SK-N-SH treated with all-trans-retinoic acid at 6 μM for 48 hours (cell line): ENCODE measurements at regions not wholly inside any gene's neighbourhood (a gene's known extent, or its start where the extent isn't known, plus 50 kb on each side); places are given as distances from the start of the nearest gene placed in this dataset.
A peak's percentile ranks its signal among the peaks of the same experiment; 100 is the strongest.

ENCODE experiments used
- ATAC-seq: fragments of 200-7000 bp; cut with Tn5 transposase; 3 replicates; pipeline ENCODE4 v1.9.1; 2020; ENCODE audit warnings: mild to moderate bottlenecking, moderate library complexity
- ARNTL ChIP-seq: fragments of 450-650 bp; formaldehyde crosslinking; IDR thresholded peaks from 2 replicates; pipeline ENCODE4 v1.5.0; 2020; ENCODE audit warnings: low read depth, mild to moderate bottlenecking, moderate library complexity, borderline replicate concordance
- BACH2 ChIP-seq: fragments of 250-450 bp; sonication (Bioruptor Pico); IDR thresholded peaks from 2 replicates; pipeline ENCODE4 v1.9.0; 2021; ENCODE audit warnings: mild to moderate bottlenecking, borderline replicate concordance
- CSDC2 ChIP-seq: fragments of 250-450 bp; sonication (Bioruptor Pico); IDR thresholded peaks from 2 replicates; pipeline ENCODE4 v1.5.0; 2020; ENCODE audit warnings: mild to moderate bottlenecking, moderate library complexity
- ESRRG ChIP-seq: fragments of 250-450 bp; sonication (Bioruptor Pico); IDR thresholded peaks from 2 replicates; pipeline ENCODE4 v1.6.1; 2021; ENCODE audit warnings: mild to moderate bottlenecking
- GLIS3 ChIP-seq: fragments of 250-450 bp; sonication (Bioruptor Pico); IDR thresholded peaks from 2 replicates; pipeline ENCODE4 v1.5.0; 2020; ENCODE audit warnings: mild to moderate bottlenecking, moderate library complexity
- ISL1 ChIP-seq: fragments of 250-450 bp; sonication (Bioruptor Pico); IDR thresholded peaks from 2 replicates; pipeline ENCODE4 v2.1.2; 2022; ENCODE audit warnings: mild to moderate bottlenecking, moderate library complexity
- OSR1 ChIP-seq: fragments of 250-450 bp; sonication (Bioruptor Pico); IDR thresholded peaks from 2 replicates; pipeline ENCODE4 v1.8.0; 2022; ENCODE audit warnings: moderate library complexity, mild to moderate bottlenecking, inconsistent platforms
- PPARA ChIP-seq: fragments of 250-450 bp; sonication (Bioruptor Pico); IDR thresholded peaks from 2 replicates; pipeline ENCODE4 v1.5.0; 2020; ENCODE audit warnings: mild to moderate bottlenecking, borderline replicate concordance
- RARB ChIP-seq: fragments of 250-450 bp; sonication (Bioruptor Pico); IDR thresholded peaks from 2 replicates; pipeline ENCODE4 v1.8.0; 2021; ENCODE audit warnings: mild to moderate bottlenecking, moderate library complexity
- SNAI2 ChIP-seq: fragments of 250-450 bp; sonication (Bioruptor Pico); IDR thresholded peaks from 2 replicates; pipeline ENCODE4 v1.5.0; 2020; ENCODE audit warnings: mild to moderate bottlenecking, moderate library complexity
- TCF4 ChIP-seq: fragments of 250-450 bp; sonication (Bioruptor Pico); IDR thresholded peaks from 2 replicates; pipeline ENCODE4 v1.8.0; 2021; ENCODE audit warnings: mild to moderate bottlenecking, moderate library complexity, borderline replicate concordance
- TOX ChIP-seq: fragments of 250-450 bp; sonication (Bioruptor Pico); IDR thresholded peaks from 2 replicates; pipeline ENCODE4 v1.8.0; 2021; ENCODE audit warnings: mild to moderate bottlenecking, moderate library complexity, borderline replicate concordance
- ZC3H10 ChIP-seq: fragments of 250-450 bp; sonication (Bioruptor Pico); IDR thresholded peaks from 2 replicates; pipeline ENCODE4 v1.5.1; 2021; ENCODE audit warnings: mild to moderate bottlenecking, moderate library complexity
- ZFP3 ChIP-seq: fragments of 250-450 bp; sonication (Bioruptor Pico); IDR thresholded peaks from 2 replicates; pipeline ENCODE4 v1.5.0; 2020; ENCODE audit warnings: mild to moderate bottlenecking, moderate library complexity
- ZFP30 ChIP-seq: fragments of 450-650 bp; formaldehyde crosslinking; IDR thresholded peaks from 2 replicates; pipeline ENCODE4 v1.5.0; 2022; ENCODE audit warnings: mild to moderate bottlenecking, moderate library complexity
- ZNF565 ChIP-seq: fragments of 450-650 bp; formaldehyde crosslinking; conservative IDR thresholded peaks from 2 replicates; pipeline ENCODE4 v1.5.0; 2020; ENCODE audit warnings: low read depth, mild to moderate bottlenecking, moderate library complexity
- ZNF70 ChIP-seq: fragments of 450-650 bp; formaldehyde crosslinking; IDR thresholded peaks from 2 replicates; pipeline ENCODE4 v1.5.0; 2020; ENCODE audit warnings: mild to moderate bottlenecking, moderate library complexity
- ZNF8 ChIP-seq: fragments of 450-650 bp; formaldehyde crosslinking; IDR thresholded peaks from 2 replicates; pipeline ENCODE4 v1.5.0; 2020; ENCODE audit warnings: mild to moderate bottlenecking, moderate library complexity
- TF ChIP-seq, protein P1 (sequence below): fragments of 250-450 bp; sonication (Bioruptor Pico); IDR thresholded peaks from 2 replicates; pipeline ENCODE4 v1.5.0; 2020; ENCODE audit warnings: mild to moderate bottlenecking, moderate library complexity
- TF ChIP-seq, protein P2 (sequence below): fragments of 250-450 bp; sonication (Bioruptor Pico); IDR thresholded peaks from 2 replicates; pipeline ENCODE4 v1.8.0; 2021; ENCODE audit warnings: low read depth, mild to moderate bottlenecking, moderate library complexity, borderline replicate concordance
- TF ChIP-seq, protein P3 (sequence below): fragments of 250-450 bp; sonication (Bioruptor Pico); IDR thresholded peaks from 2 replicates; pipeline ENCODE4 v1.5.1; 2021; ENCODE audit warnings: mild to moderate bottlenecking, moderate library complexity
- TF ChIP-seq, protein P4 (sequence below): fragments of 250-450 bp; sonication (Bioruptor Pico); IDR thresholded peaks from 2 replicates; pipeline ENCODE4 v1.8.0; 2020; ENCODE audit warnings: mild to moderate bottlenecking, moderate library complexity, borderline replicate concordance

DNA sequence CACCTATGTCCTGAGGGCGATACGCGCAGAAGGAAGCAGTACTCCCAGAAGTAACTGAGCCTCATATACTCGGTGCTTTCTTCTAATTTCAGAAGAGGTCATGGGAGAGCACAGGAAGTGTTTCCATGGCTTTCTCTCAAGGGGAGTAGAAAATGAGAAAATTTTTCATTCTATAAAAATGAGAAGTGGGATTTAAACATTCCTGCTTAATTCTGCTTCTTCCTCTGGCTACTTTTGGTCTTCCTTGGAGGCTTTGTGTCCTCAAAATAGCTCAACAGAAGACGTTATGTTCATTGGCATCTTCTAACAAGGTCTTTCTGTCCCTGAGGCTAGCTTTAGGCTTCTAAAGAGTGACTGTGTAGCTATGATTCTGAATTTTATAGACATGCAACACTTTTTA is 497.0 kb downstream of the TDRD15 start (continued):
- TF ChIP-seq, protein P1, sequence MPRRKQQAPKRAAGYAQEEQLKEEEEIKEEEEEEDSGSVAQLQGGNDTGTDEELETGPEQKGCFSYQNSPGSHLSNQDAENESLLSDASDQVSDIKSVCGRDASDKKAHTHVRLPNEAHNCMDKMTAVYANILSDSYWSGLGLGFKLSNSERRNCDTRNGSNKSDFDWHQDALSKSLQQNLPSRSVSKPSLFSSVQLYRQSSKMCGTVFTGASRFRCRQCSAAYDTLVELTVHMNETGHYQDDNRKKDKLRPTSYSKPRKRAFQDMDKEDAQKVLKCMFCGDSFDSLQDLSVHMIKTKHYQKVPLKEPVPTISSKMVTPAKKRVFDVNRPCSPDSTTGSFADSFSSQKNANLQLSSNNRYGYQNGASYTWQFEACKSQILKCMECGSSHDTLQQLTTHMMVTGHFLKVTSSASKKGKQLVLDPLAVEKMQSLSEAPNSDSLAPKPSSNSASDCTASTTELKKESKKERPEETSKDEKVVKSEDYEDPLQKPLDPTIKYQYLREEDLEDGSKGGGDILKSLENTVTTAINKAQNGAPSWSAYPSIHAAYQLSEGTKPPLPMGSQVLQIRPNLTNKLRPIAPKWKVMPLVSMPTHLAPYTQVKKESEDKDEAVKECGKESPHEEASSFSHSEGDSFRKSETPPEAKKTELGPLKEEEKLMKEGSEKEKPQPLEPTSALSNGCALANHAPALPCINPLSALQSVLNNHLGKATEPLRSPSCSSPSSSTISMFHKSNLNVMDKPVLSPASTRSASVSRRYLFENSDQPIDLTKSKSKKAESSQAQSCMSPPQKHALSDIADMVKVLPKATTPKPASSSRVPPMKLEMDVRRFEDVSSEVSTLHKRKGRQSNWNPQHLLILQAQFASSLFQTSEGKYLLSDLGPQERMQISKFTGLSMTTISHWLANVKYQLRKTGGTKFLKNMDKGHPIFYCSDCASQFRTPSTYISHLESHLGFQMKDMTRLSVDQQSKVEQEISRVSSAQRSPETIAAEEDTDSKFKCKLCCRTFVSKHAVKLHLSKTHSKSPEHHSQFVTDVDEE (CRISPR knock-in tag), result no peak
- no peak for TF ChIP-seq TOX (CRISPR knock-in tag)

DNA sequence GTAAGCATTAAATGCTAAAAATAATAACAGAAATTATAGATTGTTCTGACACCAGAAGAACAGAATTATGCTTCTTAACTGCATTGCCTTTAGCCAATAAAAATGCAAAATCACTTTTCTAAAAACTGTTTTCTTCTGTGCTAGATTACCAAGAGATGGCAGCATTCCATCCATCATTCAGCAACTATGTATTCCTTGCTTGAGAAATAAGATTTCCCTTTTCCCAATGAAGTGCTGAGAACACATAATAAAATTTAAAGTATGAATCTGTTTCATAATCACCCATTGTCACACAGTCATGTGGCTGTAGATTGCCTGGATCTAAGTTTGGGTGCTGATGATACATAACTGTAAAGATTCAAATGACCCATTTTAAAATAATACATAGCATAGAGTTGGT is 504.2 kb downstream of the TDRD15 start:
- no peak for ATAC-seq
- TF ChIP-seq GLIS3 (CRISPR knock-in tag) (no peak), ZC3H10 (no peak), ISL1 (CRISPR knock-in tag) (no peak), CSDC2 (no peak), BACH2 (CRISPR knock-in tag) (no peak), ZFP30 (CRISPR knock-in tag) (no peak)
- TF ChIP-seq, protein P2, sequence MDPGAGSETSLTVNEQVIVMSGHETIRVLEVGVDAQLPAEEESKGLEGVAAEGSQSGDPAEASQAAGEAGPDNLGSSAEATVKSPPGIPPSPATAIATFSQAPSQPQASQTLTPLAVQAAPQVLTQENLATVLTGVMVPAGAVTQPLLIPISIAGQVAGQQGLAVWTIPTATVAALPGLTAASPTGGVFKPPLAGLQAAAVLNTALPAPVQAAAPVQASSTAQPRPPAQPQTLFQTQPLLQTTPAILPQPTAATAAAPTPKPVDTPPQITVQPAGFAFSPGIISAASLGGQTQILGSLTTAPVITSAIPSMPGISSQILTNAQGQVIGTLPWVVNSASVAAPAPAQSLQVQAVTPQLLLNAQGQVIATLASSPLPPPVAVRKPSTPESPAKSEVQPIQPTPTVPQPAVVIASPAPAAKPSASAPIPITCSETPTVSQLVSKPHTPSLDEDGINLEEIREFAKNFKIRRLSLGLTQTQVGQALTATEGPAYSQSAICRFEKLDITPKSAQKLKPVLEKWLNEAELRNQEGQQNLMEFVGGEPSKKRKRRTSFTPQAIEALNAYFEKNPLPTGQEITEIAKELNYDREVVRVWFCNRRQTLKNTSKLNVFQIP (CRISPR knock-in tag), result no peak
- TF ChIP-seq, protein P1 (CRISPR knock-in tag), result no peak

DNA sequence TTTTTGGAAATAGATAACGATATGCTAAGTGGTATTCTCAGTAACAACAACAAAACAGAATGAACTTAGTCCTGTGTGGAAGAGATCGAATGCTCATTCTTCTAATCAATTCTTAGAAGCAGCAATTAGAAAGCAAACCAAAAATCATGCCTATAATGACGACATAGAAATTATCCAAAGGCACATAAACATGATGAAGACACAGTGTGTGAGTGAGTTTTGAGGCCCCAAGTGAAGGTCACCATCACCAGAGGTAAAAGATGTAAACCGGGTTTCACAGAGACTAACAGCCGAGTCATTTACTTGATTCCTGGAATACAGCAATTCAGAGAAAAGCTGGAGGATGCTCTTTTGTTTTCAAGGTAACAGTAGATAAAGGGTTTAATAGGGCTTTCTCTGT is 509.2 kb downstream of the TDRD15 start:
- no peak for ATAC-seq
- TF ChIP-seq TOX (CRISPR knock-in tag) (no peak), ZFP3 (no peak), TCF4 (CRISPR knock-in tag) (no peak), OSR1 (CRISPR knock-in tag) (no peak), RARB (no peak), ZNF70 (CRISPR knock-in tag) (no peak), ZNF8 (CRISPR knock-in tag) (no peak), ARNTL (CRISPR knock-in tag) (no peak), CSDC2 (no peak), ESRRG (CRISPR knock-in tag) (no peak), SNAI2 (no peak), BACH2 (CRISPR knock-in tag) (no peak)
- TF ChIP-seq, protein P3, sequence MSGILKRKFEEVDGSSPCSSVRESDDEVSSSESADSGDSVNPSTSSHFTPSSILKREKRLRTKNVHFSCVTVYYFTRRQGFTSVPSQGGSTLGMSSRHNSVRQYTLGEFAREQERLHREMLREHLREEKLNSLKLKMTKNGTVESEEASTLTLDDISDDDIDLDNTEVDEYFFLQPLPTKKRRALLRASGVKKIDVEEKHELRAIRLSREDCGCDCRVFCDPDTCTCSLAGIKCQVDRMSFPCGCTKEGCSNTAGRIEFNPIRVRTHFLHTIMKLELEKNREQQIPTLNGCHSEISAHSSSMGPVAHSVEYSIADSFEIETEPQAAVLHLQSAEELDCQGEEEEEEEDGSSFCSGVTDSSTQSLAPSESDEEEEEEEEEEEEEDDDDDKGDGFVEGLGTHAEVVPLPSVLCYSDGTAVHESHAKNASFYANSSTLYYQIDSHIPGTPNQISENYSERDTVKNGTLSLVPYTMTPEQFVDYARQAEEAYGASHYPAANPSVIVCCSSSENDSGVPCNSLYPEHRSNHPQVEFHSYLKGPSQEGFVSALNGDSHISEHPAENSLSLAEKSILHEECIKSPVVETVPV (CRISPR knock-in tag), result no peak
- TF ChIP-seq, all 23 proteins: peak for 0

DNA sequence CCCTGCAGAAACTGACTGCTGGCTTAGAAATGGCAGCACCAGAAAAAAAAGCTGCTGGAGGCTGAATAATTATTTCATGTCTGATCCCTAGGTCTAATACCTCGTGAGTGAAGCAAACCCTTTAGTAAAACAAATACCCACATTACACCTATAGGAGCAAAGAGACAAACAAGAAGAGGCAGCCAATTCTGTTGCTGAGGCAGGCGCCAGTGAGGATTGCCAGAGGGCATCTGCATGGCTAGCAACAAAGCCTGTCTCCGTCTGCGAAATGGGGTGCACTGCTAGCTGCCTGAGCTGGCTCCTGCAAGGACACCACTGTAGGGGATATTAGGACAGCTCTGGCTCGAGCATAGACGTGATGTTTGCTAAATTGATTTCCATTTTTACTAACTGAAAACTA is 509.7 kb downstream of the TDRD15 start:
- peak; percentile 70; the same call in 2 of the 3 replicates for ATAC-seq
- TF ChIP-seq ZNF70 (CRISPR knock-in tag) (0 out of 2 replicates have a peak, but pooled peaks have one; percentile 14), GLIS3 (CRISPR knock-in tag) (peak; percentile 41; the same call in 1 of the 2 replicates), ISL1 (CRISPR knock-in tag) (no peak)

DNA sequence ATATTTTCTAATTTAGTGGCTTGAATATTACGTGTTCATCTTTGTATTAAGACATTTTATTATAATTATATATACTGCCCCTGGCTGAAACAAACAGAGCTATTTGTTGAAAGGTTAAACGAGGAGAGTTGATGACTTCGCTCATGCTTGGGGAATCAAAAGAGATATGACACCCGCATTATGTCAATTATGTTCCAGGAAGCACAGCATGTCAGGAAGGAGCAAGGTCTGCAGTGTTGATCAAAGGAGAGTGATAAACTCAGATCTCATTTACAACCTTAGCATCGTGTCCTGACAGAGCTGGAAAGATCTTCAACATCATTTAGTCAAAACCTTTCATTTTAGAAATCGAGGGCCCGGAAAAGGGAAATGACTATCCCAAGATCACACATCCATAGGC is 510.1 kb downstream of the TDRD15 start:
- ATAC-seq, result no peak
- TF ChIP-seq ESRRG (CRISPR knock-in tag) (no peak), PPARA (CRISPR knock-in tag) (no peak), ARNTL (CRISPR knock-in tag) (no peak), ZC3H10 (no peak), RARB (no peak), ISL1 (CRISPR knock-in tag) (no peak), ZNF70 (CRISPR knock-in tag) (no peak), GLIS3 (CRISPR knock-in tag) (no peak), CSDC2 (no peak), ZNF565 (CRISPR knock-in tag) (no peak), ZFP3 (no peak)
- TF ChIP-seq, protein P2 (CRISPR knock-in tag), result no peak
- TF ChIP-seq, protein P4, sequence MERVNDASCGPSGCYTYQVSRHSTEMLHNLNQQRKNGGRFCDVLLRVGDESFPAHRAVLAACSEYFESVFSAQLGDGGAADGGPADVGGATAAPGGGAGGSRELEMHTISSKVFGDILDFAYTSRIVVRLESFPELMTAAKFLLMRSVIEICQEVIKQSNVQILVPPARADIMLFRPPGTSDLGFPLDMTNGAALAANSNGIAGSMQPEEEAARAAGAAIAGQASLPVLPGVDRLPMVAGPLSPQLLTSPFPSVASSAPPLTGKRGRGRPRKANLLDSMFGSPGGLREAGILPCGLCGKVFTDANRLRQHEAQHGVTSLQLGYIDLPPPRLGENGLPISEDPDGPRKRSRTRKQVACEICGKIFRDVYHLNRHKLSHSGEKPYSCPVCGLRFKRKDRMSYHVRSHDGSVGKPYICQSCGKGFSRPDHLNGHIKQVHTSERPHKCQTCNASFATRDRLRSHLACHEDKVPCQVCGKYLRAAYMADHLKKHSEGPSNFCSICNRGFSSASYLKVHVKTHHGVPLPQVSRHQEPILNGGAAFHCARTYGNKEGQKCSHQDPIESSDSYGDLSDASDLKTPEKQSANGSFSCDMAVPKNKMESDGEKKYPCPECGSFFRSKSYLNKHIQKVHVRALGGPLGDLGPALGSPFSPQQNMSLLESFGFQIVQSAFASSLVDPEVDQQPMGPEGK, result no peak
